Right lobe of liver (tissue), 6 donors: ENCODE measurements at regions not wholly inside any gene's neighbourhood (a gene's known extent, or its start where the extent isn't known, plus 50 kb on each side); places are given as distances from the start of the nearest gene placed in this dataset.

Experiments
- ATAC-seq, 4 donors: fragments of 200-7000 bp; cut with Tn5 transposase; one replicate each; pipeline ENCODE4 v1.9.1; 2020; ENCODE audit warnings: mild to moderate bottlenecking in 4 of 4, moderate library complexity in 4 of 4
- DNase-seq, 3 donors: peaks; one replicate each; pipeline ENCODE4 v3.0.0-alpha.2; 2020
- H3K27ac ChIP-seq, 3 donors: fragments of 200-600 bp; one replicate each; pipeline ENCODE4 v1.8.0; 2022
- H3K27me3 ChIP-seq, 2 donors: fragments of 200-600 bp; one replicate each; pipeline ENCODE4 v1.8.0; 2022
- H3K36me3 ChIP-seq, 4 donors: fragments of 200-600 bp; sonication (generic) in 1 of 4; one replicate each; pipeline versions ENCODE4 v1.5.1 to v1.8.0; 2017 to 2022; ENCODE audit warnings: control low read depth in 1 of 4
- H3K4me1 ChIP-seq, 4 donors: fragments of 200-600 bp; sonication (generic) in 1 of 4; one replicate each; pipeline versions ENCODE4 v1.5.1 to v1.8.0; 2017 to 2022; ENCODE audit warnings: control low read depth in 1 of 4
- H3K4me3 ChIP-seq, 3 donors: fragments of 200-600 bp; one replicate each; pipeline ENCODE4 v1.8.0; 2022
- H3K9me3 ChIP-seq, 4 donors: fragments of 200-600 bp; sonication (generic) in 1 of 4; one replicate each; pipeline versions ENCODE4 v1.5.1 to v1.8.0; 2017 to 2022; ENCODE audit warnings: control low read depth in 1 of 4
- CTCF ChIP-seq, 4 donors: fragments of 200-600 bp in 3 of 4; fragments of 450-650 bp in 1 of 4; IDR thresholded peaks; one replicate each; pipeline versions ENCODE4 v1.5.1 to v1.8.0; 2016 to 2022; ENCODE audit warnings: antibody characterized with exemption in 4 of 4, mild to moderate bottlenecking in 2 of 4
- POLR2A ChIP-seq: fragments of 450-650 bp; IDR thresholded peaks from one replicate; pipeline ENCODE4 v1.6.1; 2017; ENCODE audit warnings: antibody characterized with exemption, mild to moderate bottlenecking
- intact Hi-C, 2 donors: fragments of 100-400 bp; cut with DNase I; formaldehyde crosslinking; loops; one replicate each; pipeline versions ENCODE4 v1.11.2 to v1.14.1; 2022
- donor health status: DM: no; HTN: yes; CAD: no.
- donor health status: DM: no; HTN: no; CAD: no.
- donor health status: DM: no; HTN: no; CAD: no.
- donor health status: DM: no; HTN: yes; CAD: no.
- donor health status: DM: no; HTN: yes; CAD: no.

- no peaks in the 10 kb centered on the region for H3K9me3 ChIP-seq
- no peak overlapping the region for H3K27ac ChIP-seq
- DNase-seq (no peak), ATAC-seq (no peak)
- TF ChIP-seq CTCF (IDR thresholded peaks at IDR 0.05): no peak
- no peak for TF ChIP-seq POLR2A
- H3K4me1 ChIP-seq: no peaks in the 10 kb centered on the region
- H3K27me3 ChIP-seq: no peaks in the 10 kb centered on the region
- H3K4me3 ChIP-seq: no peak overlapping the region
- intact Hi-C loops: no loop called here
- H3K36me3 ChIP-seq: no peaks in the 10 kb centered on the region
These were observed 49.9 kb upstream of the ZDHHC17 start for GRCh38 chr12:76713986-76714385.
